Pons (tissue), 1 donor: ENCODE measurements at regions not wholly inside any gene's neighbourhood (a gene's known extent, or its start where the extent isn't known, plus 50 kb on each side); places are given as distances from the start of the nearest gene placed in this dataset.
"Not testable (repeated sequence)": the region's sequence is repeated elsewhere in the genome, so short reads cannot be mapped to it uniquely, and the experiment has no call there.

Experiments used
- DNase-seq: peaks from one replicate; pipeline ENCODE4 v3.0.0-alpha.2; 2016; ENCODE audit warnings: low spot score

GRCh38 chr12:47488888-47489287, 216.9 kb downstream of the RPAP3 start:
- no peak for DNase-seq

GRCh38 chr12:47481041-47481440, 224.8 kb downstream of the RPAP3 start:
- DNase-seq = no peak

GRCh38 chr12:47478426-47478825, 227.4 kb downstream of the RPAP3 start:
- no peak for DNase-seq

GRCh38 chr12:47473091-47473490, 232.7 kb downstream of the RPAP3 start:
- DNase-seq = no peak

GRCh38 chr12:47470349-47470748, 235.5 kb downstream of the RPAP3 start:
- not testable (repeated sequence) for DNase-seq

GRCh38 chr12:47463918-47464317, 241.9 kb downstream of the RPAP3 start:
- DNase-seq = not testable (repeated sequence)

GRCh38 chr12:47458279-47458678, 247.6 kb downstream of the RPAP3 start:
- peak; percentile 30 for DNase-seq

GRCh38 chr12:47449797-47450196, 256.0 kb downstream of the RPAP3 start:
- DNase-seq = no peak

GRCh38 chr12:47442310-47442709, 263.5 kb downstream of the RPAP3 start:
- DNase-seq = no peak

- DNase-seq = no peak
Observed at GRCh38 chr12:47441490-47441889, 264.3 kb downstream of the RPAP3 start.

GRCh38 chr12:47438175-47438574, 267.7 kb downstream of the RPAP3 start:
- no peak for DNase-seq

GRCh38 chr12:47437570-47437969, 268.3 kb downstream of the RPAP3 start:
- no peak for DNase-seq

- DNase-seq = no peak
Observed at GRCh38 chr12:47433876-47434275, 272.0 kb downstream of the RPAP3 start.

- not testable (repeated sequence) for DNase-seq
Observed at GRCh38 chr12:47426678-47427309, 279.0 kb downstream of the RPAP3 start.

GRCh38 chr12:47422611-47423010, 283.2 kb downstream of the RPAP3 start:
- DNase-seq = no peak

GRCh38 chr12:47419497-47419896, 286.3 kb downstream of the RPAP3 start:
- DNase-seq = no peak

GRCh38 chr12:47417955-47418354, 287.9 kb downstream of the RPAP3 start:
- no peak for DNase-seq

- DNase-seq = no peak
Observed at GRCh38 chr12:47417121-47417520, 288.7 kb downstream of the RPAP3 start.

- no peak for DNase-seq
Observed at GRCh38 chr12:47415054-47415453, 290.8 kb downstream of the RPAP3 start.

GRCh38 chr12:47414511-47414910, 291.3 kb downstream of the RPAP3 start:
- no peak for DNase-seq

- DNase-seq = no peak
Observed at GRCh38 chr12:47413806-47414205, 292.0 kb downstream of the RPAP3 start.

- DNase-seq = no peak
Observed at GRCh38 chr12:47412601-47413236, 293.1 kb downstream of the RPAP3 start.

GRCh38 chr12:47411966-47412365, 293.9 kb downstream of the RPAP3 start:
- DNase-seq = no peak

- no peak for DNase-seq
Observed at GRCh38 chr12:47410862-47411261, 295.0 kb downstream of the RPAP3 start.
